GM12878 (cell line): ENCODE measurements at regions not wholly inside any gene's neighbourhood (a gene's known extent, or its start where the extent isn't known, plus 50 kb on each side); places are given as distances from the start of the nearest gene placed in this dataset.

Source experiments
- ATAC-seq: fragments of 200-7000 bp; cut with Tn5 transposase; 3 replicates; pipeline ENCODE4 v1.9.1; 2020; ENCODE audit warnings: mild to moderate bottlenecking, moderate library complexity
- BruUV-seq: library from RNA; stranded (reverse); fragments of 400-500 nt; replicated peaks from 2 replicates; lab custom pipeline; 2021; lab: Mats Ljungman, UMichigan
- CTCF ChIA-PET: fragments of 300-600 bp; sonication (Branson Sonifier 250); formaldehyde crosslinking; extraction: SDS; loops from one replicate; lab custom pipeline; 2021; ENCODE audit warnings: inconsistent platforms; lab: Yijun Ruan, JAX
- POLR2A ChIA-PET: fragments of 350-600 bp; formaldehyde crosslinking; extraction: SDS; loops from one replicate; lab custom pipeline; 2021; ENCODE audit warnings: inconsistent platforms; lab: Charles Lee
- RAD21 ChIA-PET: fragments of 300-600 bp; sonication (Branson Sonifier 250); formaldehyde crosslinking; loops from one replicate; lab custom pipeline; 2023; ENCODE audit warnings: antibody characterized with exemption; ENCODE audit not compliant: unreplicated experiment; lab: Charles Lee
- SMC1A ChIA-PET: fragments of 300-600 bp; sonication (Branson Sonifier 250); formaldehyde crosslinking; loops from one replicate; lab custom pipeline; 2023; ENCODE audit not compliant: unreplicated experiment, uncharacterized antibody; lab: Charles Lee
- DNase-seq: peaks from one replicate; pipeline ENCODE4 v3.0.0-alpha.2; 2011; ENCODE audit warnings: low read depth, low spot score
- FAIRE-seq: peaks from 3 replicates; lab custom pipeline; 2011; peaks lifted over from hg19 to GRCh38; lab: Jason Lieb, UNC
- H2AFZ ChIP-seq: 2 replicates; pipeline ENCODE4 v1.6.0; 2011; ENCODE audit warnings: low read depth, low read length, control low read depth; ENCODE audit not compliant: control insufficient read depth
- H3K27ac ChIP-seq: 2 replicates; pipeline ENCODE4 v1.5.1; 2011; ENCODE audit warnings: control low read depth; ENCODE audit not compliant: control insufficient read depth, insufficient read depth
- H3K27me3 ChIP-seq, 2 experiments: replicated peaks in 1 of 2; 2 replicates each; pipeline versions ENCODE4 v1.6.0 to v1.6.1; 2011; ENCODE audit warnings: low read length in 1 of 2; ENCODE audit not compliant: control insufficient read depth in 2 of 2, insufficient read depth in 2 of 2
- H3K36me3 ChIP-seq, 2 experiments: 2 replicates each; pipeline ENCODE4 v1.5.1; 2011; ENCODE audit warnings: low read length in 1 of 2; ENCODE audit not compliant: control insufficient read depth in 2 of 2, insufficient read depth in 2 of 2
- H3K4me1 ChIP-seq: 2 replicates; pipeline ENCODE4 v1.6.1; 2011; ENCODE audit warnings: mild to moderate bottlenecking, low read length, moderate library complexity, mixed read lengths; ENCODE audit not compliant: control insufficient read depth, insufficient read depth
- H3K4me2 ChIP-seq: 2 replicates; pipeline ENCODE4 v1.6.0; 2011; ENCODE audit warnings: control low read depth; ENCODE audit not compliant: control insufficient read depth, insufficient read depth
- H3K4me3 ChIP-seq: fragments of 200-600 bp; sonication (generic); 2 replicates; pipeline ENCODE4 v1.5.1; 2016
- H3K79me2 ChIP-seq: 2 replicates; pipeline ENCODE4 v1.6.0; 2011; ENCODE audit warnings: low read length; ENCODE audit not compliant: control insufficient read depth, insufficient read depth
- H3K9ac ChIP-seq: 2 replicates; pipeline ENCODE4 v1.8.0; 2011; ENCODE audit warnings: low read length, control low read depth, mixed read lengths; ENCODE audit not compliant: control insufficient read depth, insufficient read depth
- H3K9me3 ChIP-seq: replicated peaks from 3 replicates; pipeline ENCODE4 v1.5.1; 2011; ENCODE audit warnings: mild to moderate bottlenecking, low read length; ENCODE audit not compliant: control insufficient read depth, insufficient read depth
- H4K20me1 ChIP-seq: 2 replicates; pipeline ENCODE4 v1.6.0; 2011; ENCODE audit not compliant: control insufficient read depth, insufficient read depth
- BACH1 ChIP-seq: fragments of 450-650 bp; IDR thresholded peaks from 2 replicates; pipeline ENCODE4 v1.6.1; 2017; ENCODE audit warnings: mild to moderate bottlenecking, borderline replicate concordance
- BCLAF1 ChIP-seq: fragments of 450-650 bp; IDR thresholded peaks from 2 replicates; pipeline ENCODE4 v1.6.1; 2017; ENCODE audit warnings: antibody characterized with exemption, mild to moderate bottlenecking, moderate library complexity
- CEBPZ ChIP-seq: fragments of 150-350 bp; IDR thresholded peaks from 2 replicates; pipeline ENCODE4 v1.6.1; 2016; ENCODE audit warnings: low read depth, low read length
- E2F8 ChIP-seq: fragments of 450-650 bp; IDR thresholded peaks from 2 replicates; pipeline ENCODE4 v1.6.1; 2018; ENCODE audit warnings: mild to moderate bottlenecking, low read depth, moderate library complexity; ENCODE audit not compliant: partially characterized antibody
- GABPA ChIP-seq: IDR thresholded peaks from 2 replicates; pipeline ENCODE4 v1.6.1; 2014; ENCODE audit warnings: antibody characterized with exemption, low read depth, mild to moderate bottlenecking, inconsistent platforms
- HDGF ChIP-seq: fragments of 450-650 bp; IDR thresholded peaks from 2 replicates; pipeline ENCODE4 v1.6.1; 2016; ENCODE audit warnings: antibody characterized with exemption
- KDM1A ChIP-seq: fragments of 200-600 bp; sonication (generic); IDR thresholded peaks from 2 replicates; pipeline ENCODE4 v1.6.1; 2016; ENCODE audit warnings: borderline replicate concordance
- NR2C1 ChIP-seq: fragments of 450-650 bp; IDR thresholded peaks from 2 replicates; pipeline ENCODE4 v1.6.1; 2017; ENCODE audit warnings: antibody characterized with exemption, mild to moderate bottlenecking, moderate library complexity
- NR2C2 ChIP-seq: IDR thresholded peaks from 2 replicates; pipeline ENCODE4 v1.6.1; 2011; ENCODE audit warnings: borderline replicate concordance, low read depth; ENCODE audit not compliant: control insufficient read depth, insufficient read length
- RAD51 ChIP-seq: fragments of 450-650 bp; IDR thresholded peaks from 2 replicates; pipeline ENCODE4 v1.6.1; 2016; ENCODE audit warnings: moderate library complexity, mild to moderate bottlenecking, inconsistent platforms
- SMARCA5 ChIP-seq: fragments of 450-650 bp; IDR thresholded peaks from 2 replicates; pipeline ENCODE4 v1.6.1; 2017; ENCODE audit warnings: mild to moderate bottlenecking
- STAT3 ChIP-seq: IDR thresholded peaks from 2 replicates; pipeline ENCODE4 v1.6.1; 2011; ENCODE audit warnings: low read depth, low read length, improper control_type of control experiment
- WRNIP1 ChIP-seq: IDR thresholded peaks from 2 replicates; pipeline ENCODE4 v1.6.1; 2011; ENCODE audit warnings: low read depth, low read length, improper control_type of control experiment, borderline replicate concordance
- ZSCAN29 ChIP-seq: fragments of 450-650 bp; IDR thresholded peaks from 2 replicates; pipeline ENCODE4 v1.6.1; 2017; ENCODE audit warnings: mild to moderate bottlenecking, moderate library complexity
- WGBS: methylation state at CpG from one replicate; pipeline ENCODE4 v1.1.6; 2016; ENCODE audit warnings: low lambda C conversion rate; ENCODE audit not compliant: insufficient replicate concordance, insufficient coverage; ENCODE audit errors: missing lambda C conversion rate; 5-methylcytosine and 5-hydroxymethylcytosine counted together
- in situ Hi-C: fragments of 300-500 bp; cut with MboI; formaldehyde crosslinking; loops from 9 replicates; pipeline ENCODE4 v1.14.3; 2018; ENCODE audit warnings: mixed read lengths
- intact Hi-C: fragments of 100-400 bp; cut with micrococcal nuclease; formaldehyde crosslinking; loops from one replicate; pipeline ENCODE4 v1.14.2; 2022; ENCODE audit not compliant: unreplicated experiment

GRCh38 chr1:64378826-64379225, 91.1 kb upstream of the CACHD1 start (continued):
- TF ChIP-seq E2F8: no peak
- no peak for TF ChIP-seq HDGF
- TF ChIP-seq WRNIP1: no peak
- no peak for TF ChIP-seq BCLAF1

- no TSS peak for BruUV-seq
- H3K4me1 ChIP-seq: no peaks in the 10 kb centered on the region
- ChIA-PET RAD21 (no interaction called here), POLR2A (no interaction called here), CTCF (no interaction called here), SMC1A (no interaction called here)
- no peaks in the 10 kb centered on the region for H3K79me2 ChIP-seq
- H4K20me1 ChIP-seq: no peaks in the 10 kb centered on the region
- 50% methylated on average over 2 of the region's 2 CpGs for WGBS
- FAIRE-seq (no peak), DNase-seq (no peak), ATAC-seq (no peak)
- intact Hi-C loops: no loop called here
- H3K4me2 ChIP-seq: no peak overlapping the region
- no peak overlapping the region for H3K27ac ChIP-seq
- H3K9me3 ChIP-seq: no peaks in the 10 kb centered on the region
- no peak overlapping the region for H3K9ac ChIP-seq
- H3K4me3 ChIP-seq: no peak overlapping the region
- no peaks in the 10 kb centered on the region; a peak in 1 of 4 replicates for H3K27me3 ChIP-seq
- H3K36me3 ChIP-seq: no peaks in the 10 kb centered on the region
- no peak overlapping the region for H2AFZ ChIP-seq
- in situ Hi-C loops: no loop called here
- TF ChIP-seq NR2C1 (no peak), NR2C2 (no peak), SMARCA5 (no peak), ZSCAN29 (no peak), GABPA (no peak), RAD51 (no peak), STAT3 (no peak), BACH1 (no peak), KDM1A (no peak), CEBPZ (no peak)
These were observed 82.3 kb upstream of the CACHD1 start for GRCh38 chr1:64387389-64388285.
